H1 (cell line): ENCODE measurements at regions not wholly inside any gene's neighbourhood (a gene's known extent, or its start where the extent isn't known, plus 50 kb on each side); places are given as distances from the start of the nearest gene placed in this dataset.

Experiments
- EZH2 ChIP-seq: fragments of 200-600 bp; sonication (generic); IDR thresholded peaks from 2 replicates; pipeline ENCODE4 v1.7.1; 2012; ENCODE audit warnings: low read depth, mild to moderate bottlenecking, moderate library complexity, low read length, inconsistent platforms; ENCODE audit not compliant: severe bottlenecking
- POLR2A ChIP-seq, 2 experiments: IDR thresholded peaks; 1 replicate in 1 of 2; 2 replicates in 1 of 2; pipeline ENCODE4 v1.6.1; 2011; ENCODE audit warnings: low read depth in 2 of 2, low read length in 2 of 2, mild to moderate bottlenecking in 2 of 2; ENCODE audit errors: control extremely low read depth in 1 of 2
- YY1 ChIP-seq: IDR thresholded peaks from 2 replicates; pipeline ENCODE4 v1.6.1; 2011; ENCODE audit warnings: low read depth, mild to moderate bottlenecking, low read length

DNA sequence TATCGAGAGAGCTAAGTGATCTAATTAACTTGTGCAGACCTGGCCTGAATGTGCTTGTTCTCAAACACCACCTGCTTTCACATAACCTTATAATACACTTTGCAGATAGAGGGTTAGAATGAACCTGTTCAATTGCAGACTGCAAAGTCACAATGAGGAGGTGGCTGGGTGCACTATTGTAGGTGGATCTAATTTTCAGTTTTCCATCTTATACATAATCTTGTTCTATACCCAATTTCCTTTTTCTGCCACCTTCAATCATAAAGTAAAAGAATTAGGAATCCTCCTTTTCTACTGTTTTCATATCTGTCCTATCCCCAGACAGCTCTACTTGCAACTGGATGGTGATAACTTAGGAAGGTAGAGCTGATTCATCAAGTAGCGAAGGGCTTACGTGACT, 68.8 kb upstream of the APC start (continued):
- no peak for TF ChIP-seq POLR2A (IDR thresholded peaks at IDR 0.05; ENCODE audit: control extremely low read depth in 1 of 2, low read depth in 2 of 2, low read length in 2 of 2)
- TF ChIP-seq YY1, result no peak
- TF ChIP-seq EZH2, result no peak
